Upper lobe of right lung (tissue), 1 donor: ENCODE measurements at regions not wholly inside any gene's neighbourhood (a gene's known extent, or its start where the extent isn't known, plus 50 kb on each side); places are given as distances from the start of the nearest gene placed in this dataset.

ENCODE experiments used
- ATAC-seq: fragments of 200-7000 bp; cut with Tn5 transposase; one replicate; pipeline ENCODE4 v1.9.1; 2020; ENCODE audit warnings: mild to moderate bottlenecking, moderate library complexity
- DNase-seq: peaks from one replicate; pipeline ENCODE4 v3.0.0-alpha.2; 2020
- H3K27ac ChIP-seq: fragments of 200-600 bp; one replicate; pipeline ENCODE4 v1.8.0; 2022
- H3K27me3 ChIP-seq: fragments of 200-600 bp; one replicate; pipeline ENCODE4 v1.8.0; 2022; ENCODE audit warnings: mild to moderate bottlenecking
- H3K36me3 ChIP-seq: fragments of 200-600 bp; one replicate; pipeline ENCODE4 v1.8.0; 2022
- H3K4me1 ChIP-seq: fragments of 200-600 bp; one replicate; pipeline ENCODE4 v1.8.0; 2022
- H3K4me3 ChIP-seq: fragments of 200-600 bp; one replicate; pipeline ENCODE4 v1.8.0; 2022; ENCODE audit warnings: mild to moderate bottlenecking
- H3K9me3 ChIP-seq: fragments of 200-600 bp; one replicate; pipeline ENCODE4 v1.8.0; 2022
- intact Hi-C: fragments of 100-400 bp; cut with DNase I; formaldehyde crosslinking; loops from one replicate; pipeline ENCODE4 v1.11.0; 2022
- TF ChIP-seq, protein P1 (sequence below): fragments of 200-600 bp; IDR thresholded peaks from one replicate; pipeline ENCODE4 v1.8.0; 2022; ENCODE audit warnings: antibody characterized with exemption
- donor health status: DM: no; HTN: yes; CAD: no; lungs with severe emphysema.

DNA sequence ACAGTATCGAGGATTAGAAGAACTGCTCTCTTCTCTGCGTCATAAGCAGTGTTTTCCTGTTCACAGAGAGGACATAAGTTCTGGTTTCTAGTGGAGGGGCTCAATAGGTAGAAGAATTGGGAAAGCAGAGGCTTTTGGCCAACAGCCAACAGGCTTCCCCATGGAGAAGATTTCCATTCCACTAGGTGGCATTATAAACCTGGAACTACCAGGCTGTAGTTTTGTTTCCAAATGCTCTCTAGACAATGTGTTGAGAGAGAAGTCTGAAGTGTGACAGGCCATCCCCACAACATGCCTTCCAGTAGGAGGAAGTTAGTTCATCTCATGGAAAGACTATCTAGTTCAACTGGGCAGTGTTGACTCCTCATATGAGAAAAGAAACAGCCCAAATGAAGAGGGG is 63.8 kb upstream of the ANXA10 start:
- no peaks in the 10 kb centered on the region for H3K27me3 ChIP-seq
- no peaks in the 10 kb centered on the region for H3K9me3 ChIP-seq
- ATAC-seq (no peak), DNase-seq (no peak)
- H3K4me3 ChIP-seq = no peak overlapping the region
- H3K36me3 ChIP-seq = no peaks in the 10 kb centered on the region
- no peak overlapping the region for H3K27ac ChIP-seq
- intact Hi-C loops = no loop called here
- no peaks in the 10 kb centered on the region for H3K4me1 ChIP-seq
- TF ChIP-seq, protein P1, sequence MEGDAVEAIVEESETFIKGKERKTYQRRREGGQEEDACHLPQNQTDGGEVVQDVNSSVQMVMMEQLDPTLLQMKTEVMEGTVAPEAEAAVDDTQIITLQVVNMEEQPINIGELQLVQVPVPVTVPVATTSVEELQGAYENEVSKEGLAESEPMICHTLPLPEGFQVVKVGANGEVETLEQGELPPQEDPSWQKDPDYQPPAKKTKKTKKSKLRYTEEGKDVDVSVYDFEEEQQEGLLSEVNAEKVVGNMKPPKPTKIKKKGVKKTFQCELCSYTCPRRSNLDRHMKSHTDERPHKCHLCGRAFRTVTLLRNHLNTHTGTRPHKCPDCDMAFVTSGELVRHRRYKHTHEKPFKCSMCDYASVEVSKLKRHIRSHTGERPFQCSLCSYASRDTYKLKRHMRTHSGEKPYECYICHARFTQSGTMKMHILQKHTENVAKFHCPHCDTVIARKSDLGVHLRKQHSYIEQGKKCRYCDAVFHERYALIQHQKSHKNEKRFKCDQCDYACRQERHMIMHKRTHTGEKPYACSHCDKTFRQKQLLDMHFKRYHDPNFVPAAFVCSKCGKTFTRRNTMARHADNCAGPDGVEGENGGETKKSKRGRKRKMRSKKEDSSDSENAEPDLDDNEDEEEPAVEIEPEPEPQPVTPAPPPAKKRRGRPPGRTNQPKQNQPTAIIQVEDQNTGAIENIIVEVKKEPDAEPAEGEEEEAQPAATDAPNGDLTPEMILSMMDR = no peak

DNA sequence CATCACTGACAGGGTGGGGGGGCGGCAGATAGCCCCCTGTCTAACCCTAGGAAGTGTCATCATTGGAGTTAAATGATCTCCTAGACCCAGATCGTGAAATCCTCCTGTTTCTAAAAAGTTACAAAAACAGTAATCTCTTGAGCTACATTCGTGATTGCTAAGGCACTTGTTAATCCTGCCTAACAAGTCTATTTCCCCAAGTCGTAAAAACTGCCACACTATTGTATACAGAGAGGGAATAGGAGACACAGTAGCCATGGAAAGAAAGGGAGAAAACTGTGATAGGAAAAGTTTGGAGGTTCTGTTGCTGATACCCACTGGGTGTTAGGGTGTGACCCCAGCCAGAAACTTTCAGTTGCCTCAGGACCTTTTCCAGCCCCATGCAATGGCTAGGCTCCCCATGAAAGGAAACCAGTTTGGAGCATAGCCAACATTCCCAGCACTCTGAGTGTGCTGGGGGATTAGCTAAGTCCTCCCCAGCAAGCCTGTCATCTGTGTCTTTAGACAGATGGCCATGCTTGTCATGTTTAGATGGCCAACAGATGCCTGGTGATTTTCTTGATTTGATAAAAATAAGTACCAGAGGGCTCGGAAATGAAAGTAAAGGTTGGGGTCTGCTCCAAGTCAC is 63.3 kb upstream of the ANXA10 start:
- Histone ChIP-seq H3K36me3 (no peaks in the 10 kb centered on the region), H3K27me3 (no peaks in the 10 kb centered on the region), H3K27ac (no peak overlapping the region), H3K4me3 (no peak overlapping the region), H3K9me3 (no peaks in the 10 kb centered on the region), H3K4me1 (no peaks in the 10 kb centered on the region)
- intact Hi-C loops = no loop called here
- no peak for ATAC-seq
- DNase-seq = no peak
- TF ChIP-seq, protein P1 = no peak

DNA sequence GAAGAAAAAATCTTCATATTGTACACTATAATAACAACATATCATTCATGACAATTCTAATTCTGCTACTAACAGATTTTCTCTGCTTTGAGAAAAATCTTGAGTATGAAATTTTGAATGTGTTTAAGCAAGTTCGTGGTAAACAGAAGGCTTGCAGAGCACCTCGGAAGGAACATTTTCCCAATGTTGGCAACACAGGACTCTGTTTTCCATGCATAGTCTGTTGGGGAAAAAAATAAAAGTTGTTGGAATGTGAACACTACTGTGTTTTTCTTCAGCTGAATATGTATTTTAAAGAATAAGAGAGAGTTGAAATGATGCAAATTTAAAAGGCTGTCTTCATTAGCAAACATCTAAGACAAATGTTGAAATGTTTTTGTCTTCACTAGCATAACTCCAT is 54.7 kb upstream of the ANXA10 start:
- ATAC-seq (no peak), DNase-seq (no peak)
- H3K27me3 ChIP-seq = no peaks in the 10 kb centered on the region
- no peak overlapping the region for H3K4me3 ChIP-seq
- no peak overlapping the region for H3K27ac ChIP-seq
- H3K36me3 ChIP-seq = no peaks in the 10 kb centered on the region
- intact Hi-C loops = no loop called here
- TF ChIP-seq, protein P1 = no peak
- H3K9me3 ChIP-seq = no peaks in the 10 kb centered on the region
- no peaks in the 10 kb centered on the region for H3K4me1 ChIP-seq

DNA sequence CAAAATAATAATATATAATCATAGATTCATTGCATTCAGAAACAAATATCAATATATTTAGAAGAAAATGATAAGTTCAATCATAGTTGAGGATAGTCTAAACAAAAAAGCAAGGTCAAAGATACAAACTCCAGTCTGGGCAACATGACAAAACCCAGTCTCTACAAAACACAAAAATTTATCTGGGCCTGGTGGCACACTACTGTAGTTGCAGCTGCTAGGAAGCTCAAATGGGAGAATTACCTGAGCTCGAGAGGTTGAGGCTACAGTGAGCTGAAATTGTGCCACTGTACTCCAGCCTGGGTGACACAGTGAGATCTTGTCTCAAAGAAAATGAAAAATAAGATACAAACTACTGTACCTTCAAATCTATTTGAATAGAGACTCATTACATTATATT is 52.7 kb upstream of the ANXA10 start:
- intact Hi-C loops = no loop called here

More for the DNA sequence above, 52.7 kb upstream of the ANXA10 start:
- H3K36me3 ChIP-seq = no peaks in the 10 kb centered on the region
- ATAC-seq = no peak
- no peak for DNase-seq
- H3K9me3 ChIP-seq = no peaks in the 10 kb centered on the region
- no peak overlapping the region for H3K4me3 ChIP-seq
- no peak overlapping the region for H3K27ac ChIP-seq
- H3K27me3 ChIP-seq = no peaks in the 10 kb centered on the region
- no peaks in the 10 kb centered on the region for H3K4me1 ChIP-seq
- TF ChIP-seq, protein P1 = no peak
